Fibroblast of skin of right quadriceps (primary cell): ENCODE measurements at regions not wholly inside any gene's neighbourhood (a gene's known extent, or its start where the extent isn't known, plus 50 kb on each side); places are given as distances from the start of the nearest gene placed in this dataset.

Experiments
- DNase-seq: peaks from one replicate; pipeline ENCODE4 v3.0.0-alpha.2; 2013

- peak; percentile 91 for DNase-seq
Measured at GRCh38 chr10:31146491-31147209, 115.0 kb upstream of the ZNF438 start.

GRCh38 chr10:31147210-31147608 lies 115.5 kb upstream of the ZNF438 start:
- peak; percentile 91 for DNase-seq

- DNase-seq, result peak; percentile 58
Measured at GRCh38 chr10:31148951-31149350, 117.3 kb upstream of the ZNF438 start.

- DNase-seq, result no peak
Measured at GRCh38 chr10:31149835-31150512, 118.3 kb upstream of the ZNF438 start.

- no peak for DNase-seq
Measured at GRCh38 chr10:31151301-31151700, 119.6 kb upstream of the ZNF438 start.

- no peak for DNase-seq
Measured at GRCh38 chr10:31152421-31153135, 120.9 kb upstream of the ZNF438 start.

- no peak for DNase-seq
Measured at GRCh38 chr10:31153161-31153560, 121.5 kb upstream of the ZNF438 start.

GRCh38 chr10:31153692-31154091 lies 122.0 kb upstream of the ZNF438 start:
- no peak for DNase-seq

- no peak for DNase-seq
Measured at GRCh38 chr10:31154996-31155395, 123.3 kb upstream of the ZNF438 start.

- DNase-seq, result peak; percentile 73
Measured at GRCh38 chr10:31157123-31158010, 125.7 kb upstream of the ZNF438 start.

- peak; percentile 40 for DNase-seq
Measured at GRCh38 chr10:31158011-31158658, 126.5 kb upstream of the ZNF438 start.

GRCh38 chr10:31166606-31167005 lies 134.9 kb upstream of the ZNF438 start:
- DNase-seq, result no peak

GRCh38 chr10:31170636-31171035 lies 139.0 kb upstream of the ZNF438 start:
- no peak for DNase-seq

- DNase-seq, result peak; percentile 80
Measured at GRCh38 chr10:31171402-31172083, 139.9 kb upstream of the ZNF438 start.

GRCh38 chr10:31172925-31173324 lies 141.3 kb upstream of the ZNF438 start:
- DNase-seq, result no peak

- DNase-seq, result no peak
Measured at GRCh38 chr10:31173752-31174151, 142.1 kb upstream of the ZNF438 start.

GRCh38 chr10:31179091-31179680 lies 139.8 kb upstream of the ZEB1 start:
- DNase-seq, result peak; percentile 18

- DNase-seq, result no peak
Measured at GRCh38 chr10:31186225-31187000, 132.6 kb upstream of the ZEB1 start.

- DNase-seq, result no peak
Measured at GRCh38 chr10:31187182-31187581, 131.8 kb upstream of the ZEB1 start.

GRCh38 chr10:31187607-31188210 lies 131.3 kb upstream of the ZEB1 start:
- no peak for DNase-seq
